ENCODE measurements at regions not wholly inside any gene's neighbourhood (a gene's known extent, or its start where the extent isn't known, plus 50 kb on each side); places are given as distances from the start of the nearest gene placed in this dataset.

- no peak for TF ChIP-seq POLR2A (IDR thresholded peaks at IDR 0.05)
- no peak for TF ChIP-seq CTCF (IDR thresholded peaks at IDR 0.05)
Measured at GRCh38 chr14:105882626-105883025, 356.2 kb downstream of the TMEM121 start.
